ENCODE measurements at regions not wholly inside any gene's neighbourhood (a gene's known extent, or its start where the extent isn't known, plus 50 kb on each side); places are given as distances from the start of the nearest gene placed in this dataset.
A peak's percentile ranks its signal among the peaks of the same experiment; 100 is the strongest.

DNA sequence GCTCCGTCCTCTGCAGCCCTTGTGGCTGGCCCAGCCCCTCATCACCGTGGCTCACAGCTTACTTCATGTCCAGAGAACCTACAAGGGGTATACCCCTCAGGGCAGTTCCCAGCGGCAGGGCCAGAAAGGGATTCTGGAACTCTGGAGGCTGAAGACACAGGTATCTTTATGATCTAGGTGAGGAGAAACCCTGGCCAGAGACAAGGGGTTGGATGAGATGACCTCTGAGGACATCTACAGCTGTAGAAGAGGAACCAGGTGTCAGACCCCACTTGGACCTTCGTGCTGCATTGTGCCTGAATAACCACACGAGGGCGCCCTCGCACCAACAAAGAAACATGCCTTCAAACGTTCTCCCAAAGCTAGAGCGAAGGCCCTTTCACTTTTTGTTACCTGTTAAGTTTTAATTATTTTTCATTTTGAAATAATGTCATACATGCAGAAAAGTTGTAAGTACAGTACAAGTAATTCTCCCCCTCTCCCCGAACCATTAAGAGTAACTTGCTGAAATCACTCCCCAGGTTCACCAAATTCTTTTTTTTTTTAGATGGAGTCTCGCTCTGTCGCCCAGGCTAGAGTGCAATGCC is 118.7 kb upstream of the SMAD3 start (continued):
- TF ChIP-seq BHLHE40 (IDR thresholded peaks at IDR 0.05; ENCODE audit: low read depth, low read length) = no peak

- H2AFZ ChIP-seq (replicated peaks; ENCODE audit: low read length, poor library complexity) = peak overlapping the region; percentile 15
- no TSS peak for BruUV-seq (replicated peaks)
- H3K23ac ChIP-seq (ENCODE audit: low read depth, low read length) = peak overlapping the region; percentile 3; the same call in 1 of the 2 replicates
- H2BK120ac ChIP-seq (ENCODE audit: low read depth, low read length) = peak overlapping the region; percentile 16
- H4K8ac ChIP-seq (ENCODE audit: low read depth in 2 of 2, low read length in 2 of 2) = 0 out of 4 replicates have a peak overlapping the region, but pooled peaks of 1 of the 2 experiments have one; percentile 6
- ChIA-PET CTCF (interaction anchor here (0.9 to 1.7 kb wide), 3 partner anchors 118 to 357 kb away, joined by 3 to 9 read pairs (median 4); partner anchors contain the start of gene SMAD3), POLR2A (ENCODE audit: unreplicated experiment) (no interaction called here)
- TF ChIP-seq CEBPB (IDR thresholded peaks at IDR 0.05; ENCODE audit: low read depth, low read length) (no peak), BHLHE40 (IDR thresholded peaks at IDR 0.05; ENCODE audit: low read depth, low read length) (no peak)
- ATAC-seq (ENCODE audit: low read depth) (no peak), DNase-seq (peak; percentile 43)
- dilution Hi-C loops (cut with HindIII; ENCODE audit: low sequenced_read_pairs, unreplicated experiment) = no loop called here
- no peak overlapping the region for H3K56ac ChIP-seq (ENCODE audit: extremely low read depth, insufficient read depth, low read length)
- H3K4ac ChIP-seq (ENCODE audit: low read depth, low read length) = peak overlapping the region; percentile 30
- H3K9me1 ChIP-seq (ENCODE audit: insufficient read depth, low read length) = peaks cover 11% of the 10 kb centered on the region; the same call in 1 of the 2 replicates
- H3K18ac ChIP-seq (ENCODE audit: low read depth, low read length) = no peak overlapping the region
- no peak overlapping the region for H3K9ac ChIP-seq (ENCODE audit: low read depth, low read length)
- no peak overlapping the region for H3K4me3 ChIP-seq (ENCODE audit: insufficient read depth, low read depth, low read length)
- in situ Hi-C loops (cut with MboI; ENCODE audit: low sequenced_read_pairs) = loop anchor here (5.0 to 10.0 kb wide), 2 partner anchors 247 to 355 kb away; no protein-coding TSS in a partner anchor
- no peaks in the 10 kb centered on the region; the same call in none of the 2 replicates for H3K4me1 ChIP-seq (ENCODE audit: control insufficient read depth, insufficient read depth, low read length)
- no peak overlapping the region for H3K4me2 ChIP-seq (ENCODE audit: low read depth, low read length)
- H3K79me1 ChIP-seq (ENCODE audit: low read depth in 1 of 2, low read length in 2 of 2) = peaks cover 3 to 19% of the 10 kb centered on the region in 2 experiments; a peak in 2 of 4 replicates
- H3K27ac ChIP-seq (ENCODE audit: insufficient read depth, low read length) = no peak overlapping the region
- peak overlapping the region; percentile 5; the same call in 1 of the 2 replicates for H3K14ac ChIP-seq (replicated peaks; ENCODE audit: low read depth, low read length)
- peak overlapping the region; percentile 58 for H4K91ac ChIP-seq (ENCODE audit: insufficient read depth, low read depth, low read length)
- no peaks in the 10 kb centered on the region for H3K27me3 ChIP-seq (ENCODE audit: control insufficient read depth, insufficient read depth, low read length)
- H2AK9ac ChIP-seq (replicated peaks; ENCODE audit: low read depth, low read length, poor library complexity) = peak overlapping the region; percentile 79
- H4K5ac ChIP-seq (ENCODE audit: low read depth, low read length) = peak overlapping the region; percentile 57; the same call in 1 of the 2 replicates
- H2AK5ac ChIP-seq (ENCODE audit: low read depth, low read length) = peak overlapping the region; percentile 97
- intact Hi-C loops (cut with micrococcal nuclease) = loop anchor here (2.0 to 10.0 kb wide), 3 partner anchors 197 to 885 kb away; partner anchors contain the start of genes AAGAB and IQCH
- no peaks in the 10 kb centered on the region for H4K20me1 ChIP-seq (ENCODE audit: insufficient read depth, low read length)
- peak overlapping the region; percentile 77 for H2BK20ac ChIP-seq (ENCODE audit: low read depth, low read length)
- H2BK15ac ChIP-seq (ENCODE audit: low read depth, low read length) = peak overlapping the region; percentile 0; the same call in 1 of the 3 replicates
- no peaks in the 10 kb centered on the region for H3K36me3 ChIP-seq (ENCODE audit: control insufficient read depth, insufficient read depth, low read length)
- WGBS, 2 experiments (ENCODE audit: extremely low coverage in 2 of 2, insufficient read length in 1 of 2) = 47% methylated on average over 4 of the region's 12 CpGs; no CpG with 5 or more reads in 1 of the 2 experiments
- H3K9me3 ChIP-seq (ENCODE audit: control insufficient read depth, insufficient read depth, low read length) = no peaks in the 10 kb centered on the region
- no peak overlapping the region for H2BK5ac ChIP-seq (ENCODE audit: low read depth, low read length, poor library complexity, severe bottlenecking)
Observed at GRCh38 chr15:66947471-66947870, 117.9 kb upstream of the SMAD3 start.
